ENCODE measurements at regions not wholly inside any gene's neighbourhood (a gene's known extent, or its start where the extent isn't known, plus 50 kb on each side); places are given as distances from the start of the nearest gene placed in this dataset.

DNA sequence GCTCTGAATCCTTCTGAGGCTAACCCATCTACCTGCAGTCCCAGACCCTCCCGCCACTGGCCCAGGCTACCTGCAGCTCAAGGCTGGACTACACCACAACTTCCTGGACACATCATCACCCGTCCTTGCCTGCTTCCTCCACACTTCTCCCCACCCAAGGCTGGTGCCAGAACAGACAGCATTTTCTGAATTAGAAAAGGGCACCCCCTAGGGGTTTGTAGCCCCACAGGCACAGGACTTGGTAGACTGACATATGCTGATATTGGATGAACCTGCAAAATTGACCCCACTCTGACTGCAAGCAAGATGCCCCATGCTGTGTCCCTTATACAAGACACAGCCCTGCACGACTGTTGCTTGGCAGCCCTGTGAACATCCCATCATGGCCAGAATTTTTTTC, 271.5 kb upstream of the C16orf82 start:
- Histone ChIP-seq H3K9ac (ENCODE audit: control insufficient read depth, extremely low read depth, insufficient read depth, low read length) (no peak overlapping the region), H3K36me3 (ENCODE audit: control insufficient read depth in 2 of 2, extremely low read depth in 1 of 2, insufficient read depth in 2 of 2, low read length in 2 of 2) (no peaks in the 10 kb centered on the region), H3K27ac (ENCODE audit: control insufficient read depth, insufficient read depth, low read length) (no peak overlapping the region), H3K9me1 (ENCODE audit: control insufficient read depth, extremely low read depth, insufficient read depth, low read length) (no peaks in the 10 kb centered on the region), H3K9me3 (ENCODE audit: control insufficient read depth, low read depth, low read length) (no peaks in the 10 kb centered on the region), H3K4me3 (ENCODE audit: control insufficient read depth in 2 of 3, extremely low read depth in 1 of 3, insufficient read depth in 2 of 3, low read depth in 1 of 3, low read length in 3 of 3) (no peak overlapping the region), H3K4me1 (ENCODE audit: control insufficient read depth, extremely low read depth, insufficient read depth, low read length) (no peaks in the 10 kb centered on the region), H2AFZ (ENCODE audit: control insufficient read depth, low read length) (no peak overlapping the region), H4K20me1 (ENCODE audit: control insufficient read depth, extremely low read depth, insufficient read depth, low read length) (no peaks in the 10 kb centered on the region), H3K27me3 (ENCODE audit: control insufficient read depth, extremely low read depth, insufficient read depth, low read length) (no peaks in the 10 kb centered on the region), H3K79me2 (ENCODE audit: control insufficient read depth, insufficient read depth, low read length) (no peaks in the 10 kb centered on the region), H3K4me2 (ENCODE audit: control insufficient read depth, extremely low read depth, insufficient read depth, low read depth, low read length) (no peak overlapping the region)
- DNase-seq (ENCODE audit: low read depth, low spot score) (no peak), FAIRE-seq (no peak)
- dilution Hi-C loops (cut with MboI; ENCODE audit: extremely low pct_ligation_motif_present, low sequenced_read_pairs) = no loop called here
- no peak for TF ChIP-seq EZH2 (IDR thresholded peaks at IDR 0.05; ENCODE audit: low read length)
- TF ChIP-seq, protein P1, sequence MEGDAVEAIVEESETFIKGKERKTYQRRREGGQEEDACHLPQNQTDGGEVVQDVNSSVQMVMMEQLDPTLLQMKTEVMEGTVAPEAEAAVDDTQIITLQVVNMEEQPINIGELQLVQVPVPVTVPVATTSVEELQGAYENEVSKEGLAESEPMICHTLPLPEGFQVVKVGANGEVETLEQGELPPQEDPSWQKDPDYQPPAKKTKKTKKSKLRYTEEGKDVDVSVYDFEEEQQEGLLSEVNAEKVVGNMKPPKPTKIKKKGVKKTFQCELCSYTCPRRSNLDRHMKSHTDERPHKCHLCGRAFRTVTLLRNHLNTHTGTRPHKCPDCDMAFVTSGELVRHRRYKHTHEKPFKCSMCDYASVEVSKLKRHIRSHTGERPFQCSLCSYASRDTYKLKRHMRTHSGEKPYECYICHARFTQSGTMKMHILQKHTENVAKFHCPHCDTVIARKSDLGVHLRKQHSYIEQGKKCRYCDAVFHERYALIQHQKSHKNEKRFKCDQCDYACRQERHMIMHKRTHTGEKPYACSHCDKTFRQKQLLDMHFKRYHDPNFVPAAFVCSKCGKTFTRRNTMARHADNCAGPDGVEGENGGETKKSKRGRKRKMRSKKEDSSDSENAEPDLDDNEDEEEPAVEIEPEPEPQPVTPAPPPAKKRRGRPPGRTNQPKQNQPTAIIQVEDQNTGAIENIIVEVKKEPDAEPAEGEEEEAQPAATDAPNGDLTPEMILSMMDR (optimal IDR thresholded peaks at IDR 0.05 in 1 of 3, IDR thresholded peaks at IDR 0.05 in 1 of 3, conservative IDR thresholded peaks at IDR 0.05 in 1 of 3; ENCODE audit: extremely low read depth in 1 of 3, insufficient read depth in 2 of 3, low read length in 3 of 3) = no peak

DNA sequence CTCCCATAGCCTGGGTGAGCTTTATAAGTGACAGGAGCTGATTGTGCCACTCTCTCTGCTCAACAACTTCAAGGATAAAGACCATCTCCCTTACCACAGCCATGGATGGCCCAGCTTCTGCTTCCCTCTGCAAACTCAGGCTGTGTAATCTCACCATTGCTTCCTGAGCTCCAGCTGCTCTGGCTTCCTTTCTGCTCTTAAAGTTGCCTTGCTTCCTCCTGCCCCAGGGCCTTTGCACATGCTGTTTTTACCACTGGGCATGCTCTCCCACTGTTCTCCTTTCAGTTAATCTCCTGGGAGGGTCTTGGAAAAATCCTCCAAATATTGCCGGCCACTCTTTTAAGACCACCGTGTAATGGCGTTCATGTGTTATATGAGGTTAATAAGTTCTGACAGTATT, 265.1 kb upstream of the C16orf82 start:
- Histone ChIP-seq H3K4me1 (ENCODE audit: control insufficient read depth, extremely low read depth, insufficient read depth, low read length) (no peaks in the 10 kb centered on the region), H2AFZ (ENCODE audit: control insufficient read depth, low read length) (no peak overlapping the region), H3K36me3 (ENCODE audit: control insufficient read depth in 2 of 2, extremely low read depth in 1 of 2, insufficient read depth in 2 of 2, low read length in 2 of 2) (no peaks in the 10 kb centered on the region), H3K9me3 (ENCODE audit: control insufficient read depth, low read depth, low read length) (no peaks in the 10 kb centered on the region), H3K9ac (ENCODE audit: control insufficient read depth, extremely low read depth, insufficient read depth, low read length) (no peak overlapping the region), H4K20me1 (ENCODE audit: control insufficient read depth, extremely low read depth, insufficient read depth, low read length) (no peaks in the 10 kb centered on the region), H3K27me3 (ENCODE audit: control insufficient read depth, extremely low read depth, insufficient read depth, low read length) (no peaks in the 10 kb centered on the region), H3K4me3 (ENCODE audit: control insufficient read depth in 2 of 3, extremely low read depth in 1 of 3, insufficient read depth in 2 of 3, low read depth in 1 of 3, low read length in 3 of 3) (no peak overlapping the region), H3K79me2 (ENCODE audit: control insufficient read depth, insufficient read depth, low read length) (no peaks in the 10 kb centered on the region), H3K4me2 (ENCODE audit: control insufficient read depth, extremely low read depth, insufficient read depth, low read depth, low read length) (no peak overlapping the region), H3K27ac (ENCODE audit: control insufficient read depth, insufficient read depth, low read length) (no peak overlapping the region), H3K9me1 (ENCODE audit: control insufficient read depth, extremely low read depth, insufficient read depth, low read length) (no peaks in the 10 kb centered on the region)
- TF ChIP-seq, protein P1 (optimal IDR thresholded peaks at IDR 0.05 in 1 of 3, IDR thresholded peaks at IDR 0.05 in 1 of 3, conservative IDR thresholded peaks at IDR 0.05 in 1 of 3; ENCODE audit: extremely low read depth in 1 of 3, insufficient read depth in 2 of 3, low read length in 3 of 3) = no peak
- TF ChIP-seq EZH2 (IDR thresholded peaks at IDR 0.05; ENCODE audit: low read length) = no peak
- FAIRE-seq (no peak), DNase-seq (ENCODE audit: low read depth, low spot score) (no peak)
- dilution Hi-C loops (cut with MboI; ENCODE audit: extremely low pct_ligation_motif_present, low sequenced_read_pairs) = no loop called here
